ENCODE measurements at regions not wholly inside any gene's neighbourhood (a gene's known extent, or its start where the extent isn't known, plus 50 kb on each side); places are given as distances from the start of the nearest gene placed in this dataset.

- peaks cover 0 to 5% (median 0%) of the 10 kb centered on the region in 4 experiments; a peak in 1 of 7 replicates for H3K4me1 ChIP-seq (replicated peaks in 1 of 4; ENCODE audit: control insufficient read depth in 3 of 4, insufficient read depth in 4 of 4, low read length in 3 of 4)
- FAIRE-seq (no peak), DNase-seq (ENCODE audit: low read depth in 1 of 2, low spot score in 2 of 2) (no peak)
- no peak overlapping the region for H2BK15ac ChIP-seq (ENCODE audit: low read length)
- no peak overlapping the region for H3K9ac ChIP-seq (replicated peaks in 1 of 4; ENCODE audit: extremely low read depth in 1 of 4, low read depth in 3 of 4, low read length in 3 of 4)
- H2AK5ac ChIP-seq (ENCODE audit: low read depth, low read length), result no peak overlapping the region
- no peak overlapping the region for H2BK20ac ChIP-seq (ENCODE audit: low read length)
- H3K4ac ChIP-seq (replicated peaks; ENCODE audit: insufficient read length, low read depth, low read length), result no peak overlapping the region
- WGBS, 2 experiments (ENCODE audit: extremely low coverage in 1 of 2, insufficient coverage in 1 of 2, insufficient read length in 1 of 2, insufficient replicate concordance in 2 of 2, low coverage in 1 of 2, low lambda C conversion rate in 2 of 2, missing lambda C conversion rate in 1 of 2), result 100% methylated on average over 1 of the region's 1 CpG; no CpG with 5 or more reads in 1 of the 2 experiments
- no peak overlapping the region for H4K91ac ChIP-seq (replicated peaks; ENCODE audit: insufficient read length, low read length)
- H2BK12ac ChIP-seq (ENCODE audit: low read depth, low read length), result no peak overlapping the region
- CTCF ChIA-PET (ENCODE audit: partially characterized antibody), result no interaction called here
- no peaks in the 10 kb centered on the region for H3K79me1 ChIP-seq (ENCODE audit: low read depth, low read length)
- no peak overlapping the region for H4K5ac ChIP-seq (ENCODE audit: insufficient read length, low read depth, low read length)
- POLR2A ChIA-PET (ENCODE audit: partially characterized antibody), result no interaction called here
- H4K8ac ChIP-seq (ENCODE audit: extremely low read depth, insufficient read depth, low read length), result no peak overlapping the region
- H3K14ac ChIP-seq (ENCODE audit: insufficient read length), result no peak overlapping the region
- H3K4me2 ChIP-seq (ENCODE audit: insufficient read depth in 1 of 2, low read depth in 2 of 2, low read length in 2 of 2), result no peak overlapping the region
- no peak overlapping the region for H3K4me3 ChIP-seq (ENCODE audit: extremely low read depth in 1 of 4, insufficient read depth in 2 of 4, low read depth in 3 of 4, low read length in 4 of 4)
- no peak overlapping the region for H2BK120ac ChIP-seq (replicated peaks; ENCODE audit: low read depth, low read length)
- H3K56ac ChIP-seq (replicated peaks; ENCODE audit: insufficient read length, low read depth, low read length), result no peak overlapping the region
- no peaks in the 10 kb centered on the region for H3K23me2 ChIP-seq (ENCODE audit: low read depth, low read length)
- no peak overlapping the region for H2AFZ ChIP-seq (ENCODE audit: low read length)
- H3K36me3 ChIP-seq (ENCODE audit: control insufficient read depth in 2 of 4, insufficient read depth in 4 of 4, low read length in 3 of 4), result no peaks in the 10 kb centered on the region
- H4K20me1 ChIP-seq (replicated peaks in 1 of 2; ENCODE audit: control insufficient read depth in 1 of 2, insufficient read depth in 2 of 2, low read length in 2 of 2), result no peaks in the 10 kb centered on the region
- H3K79me2 ChIP-seq (ENCODE audit: control insufficient read depth in 1 of 2, insufficient read depth in 2 of 2, low read length in 2 of 2), result no peaks in the 10 kb centered on the region
- no peak overlapping the region for H2BK5ac ChIP-seq (ENCODE audit: low read depth, low read length)
- H3K27me3 ChIP-seq (replicated peaks in 1 of 4; ENCODE audit: control insufficient read depth in 3 of 4, extremely low read depth in 1 of 4, insufficient read depth in 3 of 4, low read length in 3 of 4), result no peaks in the 10 kb centered on the region
- H3K27ac ChIP-seq (ENCODE audit: low read depth, low read length), result no peak overlapping the region
- H3K9me3 ChIP-seq (ENCODE audit: insufficient read depth in 2 of 2, low read depth in 1 of 2, low read length in 1 of 2), result no peaks in the 10 kb centered on the region
- H3K23ac ChIP-seq (ENCODE audit: insufficient read length), result no peak overlapping the region
- no peak overlapping the region for H3K18ac ChIP-seq (ENCODE audit: extremely low read depth, low read length)
- TF ChIP-seq CBX5 (IDR thresholded peaks at IDR 0.05; ENCODE audit: low read depth, low read length) (no peak), FOSL1 (IDR thresholded peaks at IDR 0.05; ENCODE audit: insufficient read depth, low read depth, low read length) (no peak), E2F6 (IDR thresholded peaks at IDR 0.05) (no peak), SP4 (IDR thresholded peaks at IDR 0.05; ENCODE audit: low read length) (no peak), CBX8 (IDR thresholded peaks at IDR 0.05; ENCODE audit: borderline replicate concordance, low read depth, low read length) (no peak), POLR2A (IDR thresholded peaks at IDR 0.05; ENCODE audit: control extremely low read depth in 1 of 2, low read depth in 2 of 2, low read length in 2 of 2) (no peak), MAFK (IDR thresholded peaks at IDR 0.05; ENCODE audit: low read depth, low read length) (no peak), SIN3A (conservative IDR thresholded peaks at IDR 0.05 in 1 of 2, IDR thresholded peaks at IDR 0.05 in 1 of 2; ENCODE audit: low read depth in 1 of 2, low read length in 2 of 2) (no peak), PHF8 (conservative IDR thresholded peaks at IDR 0.05; ENCODE audit: low read depth, low read length) (no peak), CTBP2 (IDR thresholded peaks at IDR 0.05; ENCODE audit: borderline replicate concordance, insufficient read depth, insufficient read length, low read length) (no peak), CREB1 (IDR thresholded peaks at IDR 0.05) (no peak), KDM4A (IDR thresholded peaks at IDR 0.05; ENCODE audit: low read depth, low read length, severe bottlenecking) (no peak)
- TF ChIP-seq, protein P1, sequence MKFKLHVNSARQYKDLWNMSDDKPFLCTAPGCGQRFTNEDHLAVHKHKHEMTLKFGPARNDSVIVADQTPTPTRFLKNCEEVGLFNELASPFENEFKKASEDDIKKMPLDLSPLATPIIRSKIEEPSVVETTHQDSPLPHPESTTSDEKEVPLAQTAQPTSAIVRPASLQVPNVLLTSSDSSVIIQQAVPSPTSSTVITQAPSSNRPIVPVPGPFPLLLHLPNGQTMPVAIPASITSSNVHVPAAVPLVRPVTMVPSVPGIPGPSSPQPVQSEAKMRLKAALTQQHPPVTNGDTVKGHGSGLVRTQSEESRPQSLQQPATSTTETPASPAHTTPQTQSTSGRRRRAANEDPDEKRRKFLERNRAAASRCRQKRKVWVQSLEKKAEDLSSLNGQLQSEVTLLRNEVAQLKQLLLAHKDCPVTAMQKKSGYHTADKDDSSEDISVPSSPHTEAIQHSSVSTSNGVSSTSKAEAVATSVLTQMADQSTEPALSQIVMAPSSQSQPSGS (IDR thresholded peaks at IDR 0.05; ENCODE audit: low read length), result no peak
Measured at GRCh38 chr5:84589926-84590325, 205.2 kb upstream of the EDIL3 start.

Data from H1 (cell line).